Mesenchymal stem cell (in vitro differentiated cells and primary cell): ENCODE measurements at regions not wholly inside any gene's neighbourhood (a gene's known extent, or its start where the extent isn't known, plus 50 kb on each side); places are given as distances from the start of the nearest gene placed in this dataset.

ENCODE experiments used
- DNase-seq: peaks from one replicate; pipeline ENCODE4 v3.0.0-alpha.2; 2013
- H2AFZ ChIP-seq: one replicate; pipeline ENCODE4 v1.6.1; 2013; ENCODE audit warnings: low read depth, mild to moderate bottlenecking, control low read depth, inconsistent platforms, low read length, moderate library complexity
- H2AK5ac ChIP-seq: 2 replicates; pipeline ENCODE4 v1.6.1; 2013; ENCODE audit warnings: low read length, moderate library complexity, mild to moderate bottlenecking, inconsistent platforms; ENCODE audit not compliant: severe bottlenecking
- H2BK120ac ChIP-seq: one replicate; pipeline ENCODE4 v1.6.1; 2013; ENCODE audit warnings: low read depth, mild to moderate bottlenecking, inconsistent platforms, low read length, moderate library complexity
- H2BK12ac ChIP-seq, 2 experiments: one replicate each; pipeline ENCODE4 v1.6.1; 2013; ENCODE audit warnings: inconsistent platforms in 2 of 2, low read length in 2 of 2, mild to moderate bottlenecking in 2 of 2, moderate library complexity in 2 of 2, control low read depth in 1 of 2
- H2BK15ac ChIP-seq: one replicate; pipeline ENCODE4 v1.6.1; 2013; ENCODE audit warnings: mild to moderate bottlenecking, low read depth, inconsistent platforms; ENCODE audit not compliant: poor library complexity, severe bottlenecking
- H2BK5ac ChIP-seq: 2 replicates; pipeline ENCODE4 v1.6.1; 2013; ENCODE audit warnings: low read depth, mild to moderate bottlenecking, low read length, control low read depth, inconsistent platforms; ENCODE audit not compliant: poor library complexity, severe bottlenecking
- H3K14ac ChIP-seq, 2 experiments: one replicate each; pipeline ENCODE4 v1.6.1; 2013; ENCODE audit warnings: inconsistent platforms in 2 of 2, low read length in 2 of 2, control low read depth in 1 of 2, mild to moderate bottlenecking in 1 of 2, moderate library complexity in 1 of 2
- H3K18ac ChIP-seq, 2 experiments: one replicate each; pipeline ENCODE4 v1.6.1; 2013; ENCODE audit warnings: inconsistent platforms in 2 of 2, low read length in 2 of 2, control low read depth in 1 of 2, low read depth in 1 of 2, mild to moderate bottlenecking in 1 of 2
- H3K23ac ChIP-seq, 2 experiments: one replicate each; pipeline ENCODE4 v1.6.1; 2013; ENCODE audit warnings: inconsistent platforms in 2 of 2, low read length in 2 of 2, mild to moderate bottlenecking in 2 of 2, moderate library complexity in 2 of 2, control low read depth in 1 of 2
- H3K27ac ChIP-seq: 2 replicates; pipeline ENCODE4 v1.5.1; 2013; ENCODE audit warnings: mild to moderate bottlenecking, moderate library complexity, low read length, control low read depth, inconsistent platforms; ENCODE audit not compliant: poor library complexity, severe bottlenecking
- H3K27me3 ChIP-seq, 2 experiments: 2 replicates each; pipeline versions ENCODE4 v1.6.1 to v1.7.0; 2013; ENCODE audit warnings: low read length in 2 of 2, mild to moderate bottlenecking in 2 of 2, moderate library complexity in 2 of 2, control low read depth in 1 of 2, inconsistent platforms in 1 of 2; ENCODE audit not compliant: control insufficient read depth in 1 of 2, insufficient read depth in 1 of 2
- H3K36me3 ChIP-seq, 2 experiments: 2 replicates each; pipeline versions ENCODE4 v1.6.1 to v1.7.0; 2013; ENCODE audit warnings: low read length in 2 of 2, control low read depth in 1 of 2, inconsistent platforms in 1 of 2, low read depth in 1 of 2, mild to moderate bottlenecking in 1 of 2; ENCODE audit not compliant: insufficient read depth in 2 of 2, control insufficient read depth in 1 of 2
- H3K4ac ChIP-seq, 2 experiments: one replicate each; pipeline ENCODE4 v1.6.1; 2013; ENCODE audit warnings: inconsistent platforms in 2 of 2, low read length in 2 of 2, mild to moderate bottlenecking in 2 of 2, moderate library complexity in 2 of 2, control low read depth in 1 of 2, low read depth in 1 of 2
- H3K4me1 ChIP-seq: 2 replicates; pipeline ENCODE4 v1.6.1; 2013; ENCODE audit warnings: low read depth, low read length, control low read depth; ENCODE audit not compliant: control insufficient read depth, insufficient read depth
- H3K4me2 ChIP-seq: 2 replicates; pipeline ENCODE4 v1.6.1; 2013; ENCODE audit warnings: low read length, mild to moderate bottlenecking, inconsistent platforms; ENCODE audit not compliant: poor library complexity, severe bottlenecking
- H3K4me3 ChIP-seq, 2 experiments: 2 replicates each; pipeline versions ENCODE4 v1.5.1 to v1.7.0; 2013; ENCODE audit warnings: low read length in 2 of 2, mild to moderate bottlenecking in 2 of 2, control low read depth in 1 of 2, low read depth in 1 of 2; ENCODE audit not compliant: insufficient read depth in 1 of 2
- H3K79me1 ChIP-seq: replicated peaks from 2 replicates; pipeline ENCODE4 v1.6.1; 2013; ENCODE audit warnings: mild to moderate bottlenecking, control low read depth, low read length, inconsistent platforms; ENCODE audit not compliant: poor library complexity, severe bottlenecking
- H3K9ac ChIP-seq: 2 replicates; pipeline ENCODE4 v1.7.0; 2013; ENCODE audit warnings: mild to moderate bottlenecking, low read length, moderate library complexity
- H3K9me3 ChIP-seq: 2 replicates; pipeline ENCODE4 v1.7.0; 2013; ENCODE audit warnings: mild to moderate bottlenecking, low read length; ENCODE audit not compliant: control insufficient read depth
- H4K8ac ChIP-seq: one replicate; pipeline ENCODE4 v1.6.1; 2013; ENCODE audit warnings: inconsistent platforms, mild to moderate bottlenecking, low read length, moderate library complexity
- H4K91ac ChIP-seq: one replicate; pipeline ENCODE4 v1.6.1; 2013; ENCODE audit warnings: mild to moderate bottlenecking, low read length, inconsistent platforms
- WGBS: methylation state at CpG from one replicate; pipeline ENCODE4 v1.1.7; 2013; ENCODE audit warnings: mixed read lengths; 5-methylcytosine and 5-hydroxymethylcytosine counted together

- no peak overlapping the region for H4K8ac ChIP-seq
- H3K4me1 ChIP-seq = no peaks in the 10 kb centered on the region
- H2BK12ac ChIP-seq = no peak overlapping the region
- no peak overlapping the region for H3K4me2 ChIP-seq
- no peaks in the 10 kb centered on the region for H3K79me1 ChIP-seq
- WGBS = 100% methylated on average over 1 of the region's 1 CpG
- H3K27me3 ChIP-seq = no peaks in the 10 kb centered on the region
- no peak overlapping the region for H2BK15ac ChIP-seq
- DNase-seq = no peak
- no peak overlapping the region for H3K23ac ChIP-seq
- no peak overlapping the region for H3K14ac ChIP-seq
- H3K9ac ChIP-seq = no peak overlapping the region
- no peak overlapping the region for H2BK120ac ChIP-seq
- H3K4ac ChIP-seq = no peak overlapping the region
- no peak overlapping the region for H2AK5ac ChIP-seq
- no peak overlapping the region for H3K27ac ChIP-seq
- no peak overlapping the region for H3K18ac ChIP-seq
- no peaks in the 10 kb centered on the region for H3K36me3 ChIP-seq
- no peak overlapping the region for H2AFZ ChIP-seq
- H2BK5ac ChIP-seq = no peak overlapping the region
- no peaks in the 10 kb centered on the region for H3K9me3 ChIP-seq
- H3K4me3 ChIP-seq = no peak overlapping the region
- no peak overlapping the region for H4K91ac ChIP-seq
Measured at GRCh38 chr10:80751940-80752339, 214.2 kb downstream of the SH2D4B start.

GRCh38 chr10:80753612-80754011 is 215.9 kb downstream of the SH2D4B start:
- DNase-seq = no peak
- Histone ChIP-seq H3K4ac (no peak overlapping the region), H2BK12ac (no peak overlapping the region), H3K27ac (no peak overlapping the region), H2AFZ (no peak overlapping the region), H3K9ac (no peak overlapping the region), H3K23ac (no peak overlapping the region), H3K14ac (no peak overlapping the region), H3K4me3 (no peak overlapping the region), H2AK5ac (no peak overlapping the region), H3K79me1 (no peaks in the 10 kb centered on the region), H3K27me3 (no peaks in the 10 kb centered on the region), H4K91ac (no peak overlapping the region), H3K4me2 (no peak overlapping the region), H4K8ac (no peak overlapping the region), H2BK5ac (no peak overlapping the region), H3K9me3 (no peaks in the 10 kb centered on the region), H2BK15ac (no peak overlapping the region), H2BK120ac (no peak overlapping the region), H3K4me1 (no peaks in the 10 kb centered on the region), H3K36me3 (no peaks in the 10 kb centered on the region), H3K18ac (no peak overlapping the region)
- WGBS = 56% methylated on average over 1 of the region's 1 CpG

GRCh38 chr10:80755893-80756292 is 218.2 kb downstream of the SH2D4B start:
- Histone ChIP-seq H3K9me3 (no peaks in the 10 kb centered on the region), H2AK5ac (no peak overlapping the region), H2AFZ (no peak overlapping the region), H3K79me1 (no peaks in the 10 kb centered on the region), H3K14ac (no peak overlapping the region), H2BK120ac (no peak overlapping the region), H2BK15ac (no peak overlapping the region), H3K9ac (no peak overlapping the region), H2BK5ac (no peak overlapping the region), H3K18ac (no peak overlapping the region), H3K36me3 (no peaks in the 10 kb centered on the region), H3K27ac (no peak overlapping the region), H3K4me1 (no peaks in the 10 kb centered on the region), H3K4ac (no peak overlapping the region), H3K4me2 (no peak overlapping the region), H4K91ac (no peak overlapping the region), H3K27me3 (no peaks in the 10 kb centered on the region), H3K23ac (no peak overlapping the region), H4K8ac (no peak overlapping the region), H3K4me3 (no peak overlapping the region), H2BK12ac (no peak overlapping the region)
- 75% methylated on average over 2 of the region's 2 CpGs for WGBS
- no peak for DNase-seq

GRCh38 chr10:80759693-80760092 is 222.0 kb downstream of the SH2D4B start:
- 85% methylated on average over 2 of the region's 5 CpGs for WGBS
- no peak overlapping the region for H3K14ac ChIP-seq

More at GRCh38 chr10:80759693-80760092, 222.0 kb downstream of the SH2D4B start:
- H3K4ac ChIP-seq = no peak overlapping the region
- no peak overlapping the region for H4K8ac ChIP-seq
- no peaks in the 10 kb centered on the region for H3K27me3 ChIP-seq
- no peaks in the 10 kb centered on the region for H3K4me1 ChIP-seq
- no peak overlapping the region for H3K18ac ChIP-seq
- no peaks in the 10 kb centered on the region for H3K79me1 ChIP-seq
- H4K91ac ChIP-seq = no peak overlapping the region
- H3K9ac ChIP-seq = no peak overlapping the region
- H3K36me3 ChIP-seq = no peaks in the 10 kb centered on the region
- no peak overlapping the region for H2BK12ac ChIP-seq
- no peak overlapping the region for H2BK15ac ChIP-seq
- no peak overlapping the region for H2AK5ac ChIP-seq
- H2AFZ ChIP-seq = no peak overlapping the region
- no peak for DNase-seq
- no peak overlapping the region for H3K23ac ChIP-seq
- no peak overlapping the region for H2BK5ac ChIP-seq
- H2BK120ac ChIP-seq = no peak overlapping the region
- no peak overlapping the region for H3K4me2 ChIP-seq
- no peak overlapping the region for H3K4me3 ChIP-seq
- H3K9me3 ChIP-seq = no peaks in the 10 kb centered on the region
- no peak overlapping the region for H3K27ac ChIP-seq
